Epithelial cell of esophagus (primary cell): ENCODE measurements at regions not wholly inside any gene's neighbourhood (a gene's known extent, or its start where the extent isn't known, plus 50 kb on each side); places are given as distances from the start of the nearest gene placed in this dataset.
"Not testable (repeated sequence)": the region's sequence is repeated elsewhere in the genome, so short reads cannot be mapped to it uniquely, and the experiment has no call there.

Experiments used
- DNase-seq: peaks from one replicate; pipeline ENCODE4 v3.0.0; 2010; ENCODE audit warnings: low read depth
- H3K4me3 ChIP-seq: 2 replicates; pipeline ENCODE4 v1.5.1; 2011; ENCODE audit warnings: mild to moderate bottlenecking, low read length, control low read depth
- CTCF ChIP-seq: IDR thresholded peaks from 2 replicates; pipeline ENCODE4 v1.5.1; 2011; ENCODE audit warnings: low read depth, mild to moderate bottlenecking, low read length, control low read depth, inconsistent platforms; ENCODE audit not compliant: insufficient read depth; ENCODE audit errors: missing control alignments

DNA sequence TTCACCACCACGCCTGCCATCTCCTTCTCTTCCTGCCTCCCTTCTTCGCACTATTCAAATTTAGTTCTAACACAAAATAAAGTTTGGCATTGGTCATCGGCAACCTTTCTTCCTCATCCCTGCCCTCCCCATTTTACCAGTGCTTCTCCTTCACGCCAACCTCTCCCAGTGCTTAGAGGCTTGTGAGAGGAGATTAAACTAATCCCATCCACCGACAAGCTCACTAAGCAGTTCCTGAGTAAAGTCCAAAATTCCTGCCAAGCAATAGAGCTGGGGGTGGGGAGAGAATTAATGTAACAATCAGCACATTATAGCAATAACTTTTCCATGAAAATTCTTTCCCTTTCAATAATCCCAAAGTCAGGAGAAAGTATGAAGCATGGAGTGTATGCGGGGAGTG lies 157.4 kb upstream of the GMNC start:
- no peak overlapping the region for H3K4me3 ChIP-seq
- DNase-seq, result no peak
- no peak for TF ChIP-seq CTCF

DNA sequence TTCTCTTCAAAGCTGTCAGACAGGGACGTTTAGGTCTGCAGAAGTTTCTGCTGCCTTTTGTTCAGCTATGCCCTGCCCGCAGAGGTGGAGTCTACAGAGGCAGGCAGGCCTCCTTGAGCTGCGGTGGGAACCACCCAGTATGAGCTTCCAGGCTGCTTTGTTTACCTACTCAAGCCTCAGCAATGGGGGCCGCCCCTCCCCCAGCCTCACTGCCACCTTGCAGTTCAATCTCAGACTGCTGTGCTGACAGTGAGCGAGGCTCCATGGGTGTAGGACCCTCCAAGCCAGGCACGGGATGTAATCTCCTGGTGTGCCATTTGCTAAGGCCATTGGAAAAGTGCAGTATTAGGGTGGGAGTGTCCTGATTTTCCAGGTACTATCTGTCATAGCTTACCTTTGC lies 153.5 kb upstream of the GMNC start:
- not testable (repeated sequence) for DNase-seq, H3K4me3 ChIP-seq

DNA sequence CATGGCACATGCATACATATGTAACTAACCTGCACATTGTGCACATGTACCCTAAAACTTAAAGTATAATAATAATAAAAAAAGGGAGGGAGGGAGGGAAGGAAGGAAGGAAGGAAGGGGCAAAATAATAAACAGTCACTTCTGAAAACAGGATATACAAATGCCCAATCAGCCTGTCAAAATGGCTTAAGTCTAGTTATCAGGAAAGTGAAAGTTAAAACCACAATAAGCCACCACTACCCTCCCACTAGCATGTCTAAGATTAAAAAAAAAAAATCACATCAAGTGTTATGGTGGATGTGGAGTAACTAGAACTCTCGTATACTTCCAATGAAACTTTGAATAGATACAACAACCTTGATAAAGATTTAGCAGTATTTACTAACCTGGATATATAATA lies 145.6 kb upstream of the GMNC start:
- no peak overlapping the region for H3K4me3 ChIP-seq
- no peak for DNase-seq
- no peak for TF ChIP-seq CTCF

GRCh38 chr3:191005790-191006189 lies 143.3 kb upstream of the GMNC start:
- no peak for TF ChIP-seq CTCF
- no peak for DNase-seq
- no peak overlapping the region for H3K4me3 ChIP-seq

- no peak for DNase-seq
- no peak for TF ChIP-seq CTCF
- no peak overlapping the region for H3K4me3 ChIP-seq
These were observed 141.2 kb upstream of the GMNC start for GRCh38 chr3:191003742-191004141.

- no peak overlapping the region for H3K4me3 ChIP-seq
- no peak for TF ChIP-seq CTCF
- no peak for DNase-seq
These were observed 133.8 kb upstream of the GMNC start for GRCh38 chr3:190996181-190996775.

DNA sequence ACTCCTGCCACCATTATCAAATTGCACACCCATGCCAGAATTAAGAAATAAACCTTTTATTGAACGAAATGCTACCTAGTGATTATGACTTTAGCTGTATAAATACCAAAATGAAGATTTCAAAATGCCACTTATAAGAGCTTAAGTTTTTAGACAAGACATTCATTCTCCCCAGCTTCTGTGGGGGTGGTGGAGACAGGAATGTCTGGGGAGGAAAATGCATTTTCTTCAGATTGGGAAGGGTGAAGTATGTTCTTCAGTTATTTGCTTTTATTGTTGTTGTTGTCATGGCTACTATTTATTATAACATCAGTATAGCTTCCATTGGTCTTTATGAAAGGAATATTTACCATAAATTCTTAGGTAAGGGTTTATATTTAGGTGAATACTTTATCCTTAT lies 132.7 kb upstream of the GMNC start:
- no peak for TF ChIP-seq CTCF
- no peak for DNase-seq
- no peak overlapping the region for H3K4me3 ChIP-seq
